Loucy (cell line): ENCODE measurements at regions not wholly inside any gene's neighbourhood (a gene's known extent, or its start where the extent isn't known, plus 50 kb on each side); places are given as distances from the start of the nearest gene placed in this dataset.

Source experiments
- H2AFZ ChIP-seq: fragments of 200-600 bp; sonication (generic); 2 replicates; pipeline ENCODE4 v1.6.0; 2016; ENCODE audit warnings: antibody characterized with exemption, mild to moderate bottlenecking, low read length, moderate library complexity
- H3F3A ChIP-seq: fragments of 200-600 bp; 2 replicates; pipeline ENCODE4 v1.6.0; 2016; ENCODE audit warnings: antibody characterized with exemption, low read depth, mild to moderate bottlenecking
- H3K27me3 ChIP-seq: fragments of 200-600 bp; sonication (generic); 2 replicates; pipeline ENCODE4 v1.6.1; 2014; ENCODE audit warnings: low read length, mild to moderate bottlenecking; ENCODE audit not compliant: insufficient read depth, poor library complexity, severe bottlenecking
- H3K36me3 ChIP-seq: fragments of 200-600 bp; sonication (generic); 2 replicates; pipeline ENCODE4 v1.6.1; 2016; ENCODE audit warnings: low read length; ENCODE audit not compliant: insufficient read depth
- H3K4me1 ChIP-seq: fragments of 200-600 bp; sonication (generic); 2 replicates; pipeline ENCODE4 v1.5.1; 2014; ENCODE audit warnings: low read length, mild to moderate bottlenecking; ENCODE audit not compliant: insufficient read depth, poor library complexity, severe bottlenecking
- H3K4me2 ChIP-seq: fragments of 200-600 bp; sonication (generic); 2 replicates; pipeline ENCODE4 v1.6.0; 2014; ENCODE audit warnings: antibody characterized with exemption, low read length, low read depth, mild to moderate bottlenecking; ENCODE audit not compliant: poor library complexity, severe bottlenecking
- H3K4me3 ChIP-seq: fragments of 200-600 bp; sonication (generic); 2 replicates; pipeline ENCODE4 v1.5.1; 2014; ENCODE audit warnings: low read length, mild to moderate bottlenecking, mixed read lengths; ENCODE audit not compliant: poor library complexity, severe bottlenecking
- H3K79me2 ChIP-seq: fragments of 200-600 bp; sonication (generic); 2 replicates; pipeline ENCODE4 v1.6.1; 2014; ENCODE audit warnings: low read length; ENCODE audit not compliant: insufficient read depth
- H3K9ac ChIP-seq: fragments of 200-600 bp; sonication (generic); 2 replicates; pipeline ENCODE4 v1.6.0; 2014; ENCODE audit warnings: mild to moderate bottlenecking, low read depth, low read length, moderate library complexity; ENCODE audit not compliant: poor library complexity, severe bottlenecking
- H3K9me2 ChIP-seq: fragments of 200-600 bp; sonication (generic); replicated peaks from 2 replicates; pipeline ENCODE4 v1.6.1; 2016; ENCODE audit warnings: low read depth, low read length, mixed read lengths
- H3K9me3 ChIP-seq: fragments of 200-600 bp; sonication (generic); 2 replicates; pipeline ENCODE4 v1.6.1; 2014; ENCODE audit warnings: mild to moderate bottlenecking, antibody characterized with exemption, low read length, low read depth; ENCODE audit not compliant: insufficient read depth
- H4K20me1 ChIP-seq: fragments of 200-600 bp; sonication (generic); 2 replicates; pipeline ENCODE4 v1.6.0; 2014; ENCODE audit warnings: antibody characterized with exemption, low read length, mild to moderate bottlenecking; ENCODE audit not compliant: insufficient read depth, poor library complexity, severe bottlenecking
- CTCF ChIP-seq: fragments of 200-600 bp; sonication (generic); conservative IDR thresholded peaks from 2 replicates; pipeline ENCODE4 v1.5.1; 2014; ENCODE audit warnings: mild to moderate bottlenecking, antibody characterized with exemption, low read length
- EZH2phosphoT487 ChIP-seq: fragments of 200-600 bp; IDR thresholded peaks from 2 replicates; pipeline ENCODE4 v1.6.1; 2018; ENCODE audit warnings: antibody characterized with exemption, mild to moderate bottlenecking, moderate library complexity, borderline replicate concordance

GRCh38 chr6:156432543-156432942, 344.6 kb upstream of the ARID1B start:
- Histone ChIP-seq H3K4me3 (no peak overlapping the region), H2AFZ (no peak overlapping the region), H3K27me3 (no peaks in the 10 kb centered on the region), H3K4me2 (no peak overlapping the region), H3K79me2 (no peaks in the 10 kb centered on the region), H3K36me3 (no peaks in the 10 kb centered on the region), H3K9ac (no peak overlapping the region), H3K4me1 (no peaks in the 10 kb centered on the region), H3K9me2 (no peaks in the 10 kb centered on the region), H3F3A (no peaks in the 10 kb centered on the region), H3K9me3 (no peaks in the 10 kb centered on the region), H4K20me1 (no peaks in the 10 kb centered on the region)
- TF ChIP-seq CTCF: no peak
- TF ChIP-seq EZH2phosphoT487: no peak

- H2AFZ ChIP-seq: no peak overlapping the region
- TF ChIP-seq EZH2phosphoT487 (no peak), CTCF (no peak)
- H3K4me3 ChIP-seq: no peak overlapping the region
- H3K36me3 ChIP-seq: no peaks in the 10 kb centered on the region
- H4K20me1 ChIP-seq: no peaks in the 10 kb centered on the region
- H3K27me3 ChIP-seq: no peaks in the 10 kb centered on the region
- H3K9me3 ChIP-seq: no peaks in the 10 kb centered on the region
- H3K9ac ChIP-seq: no peak overlapping the region
- no peaks in the 10 kb centered on the region for H3K9me2 ChIP-seq
- no peaks in the 10 kb centered on the region for H3K79me2 ChIP-seq
- no peak overlapping the region for H3K4me2 ChIP-seq
- no peaks in the 10 kb centered on the region for H3K4me1 ChIP-seq
- H3F3A ChIP-seq: no peaks in the 10 kb centered on the region
These were observed 346.8 kb upstream of the ARID1B start for GRCh38 chr6:156430386-156430785.

- Histone ChIP-seq H3K4me1 (peaks cover 22% of the 10 kb centered on the region), H4K20me1 (no peaks in the 10 kb centered on the region), H3K27me3 (no peaks in the 10 kb centered on the region), H2AFZ (no peak overlapping the region), H3K9me3 (no peaks in the 10 kb centered on the region), H3K4me3 (no peak overlapping the region), H3K4me2 (no peak overlapping the region), H3K9ac (no peak overlapping the region), H3K36me3 (no peaks in the 10 kb centered on the region), H3K9me2 (no peaks in the 10 kb centered on the region), H3F3A (0 out of 2 replicates have a peak, but pooled peaks cover 4% of the 10 kb centered on the region), H3K79me2 (no peaks in the 10 kb centered on the region)
- TF ChIP-seq EZH2phosphoT487: no peak
- TF ChIP-seq CTCF: no peak
These were observed 349.8 kb upstream of the ARID1B start for GRCh38 chr6:156427345-156427744.
